ENCODE measurements at regions not wholly inside any gene's neighbourhood (a gene's known extent, or its start where the extent isn't known, plus 50 kb on each side); places are given as distances from the start of the nearest gene placed in this dataset.

GRCh38 chr9:30519166-30519565, 1865.3 kb upstream of the ACO1 start:
- Histone ChIP-seq H3F3A (ENCODE audit: insufficient read depth, low read length) (no peaks in the 10 kb centered on the region), H4K20me1 (ENCODE audit: insufficient read depth, low read length) (no peaks in the 10 kb centered on the region), H3K4me3 (ENCODE audit: low read length) (no peak overlapping the region), H3K9ac (ENCODE audit: low read length) (no peak overlapping the region), H2AFZ (ENCODE audit: low read length) (no peak overlapping the region), H3K9me3 (replicated peaks; ENCODE audit: insufficient read depth, low read length) (no peaks in the 10 kb centered on the region), H3K27me3 (replicated peaks; ENCODE audit: insufficient read depth, low read length) (no peaks in the 10 kb centered on the region), H3K36me3 (replicated peaks; ENCODE audit: insufficient read depth, low read length) (no peaks in the 10 kb centered on the region), H3K4me1 (ENCODE audit: low read length) (no peaks in the 10 kb centered on the region), H3K79me2 (ENCODE audit: low read length) (no peaks in the 10 kb centered on the region), H3K27ac (ENCODE audit: low read length) (no peak overlapping the region), H3K9me2 (replicated peaks; ENCODE audit: insufficient read depth, low read length) (no peaks in the 10 kb centered on the region), H3K4me2 (ENCODE audit: low read depth, low read length) (no peak overlapping the region)
- TF ChIP-seq EZH2phosphoT487 (IDR thresholded peaks at IDR 0.05; ENCODE audit: low read length) = no peak
- no peak for TF ChIP-seq CTCF (IDR thresholded peaks at IDR 0.05; ENCODE audit: low read length)
- TF ChIP-seq EZH2 (optimal IDR thresholded peaks at IDR 0.05; ENCODE audit: low read depth, low read length) = no peak
- DNase-seq = no peak

- TF ChIP-seq EZH2 (optimal IDR thresholded peaks at IDR 0.05; ENCODE audit: low read depth, low read length) = no peak
- no peak for TF ChIP-seq CTCF (IDR thresholded peaks at IDR 0.05; ENCODE audit: low read length)
- TF ChIP-seq EZH2phosphoT487 (IDR thresholded peaks at IDR 0.05; ENCODE audit: low read length) = no peak
- Histone ChIP-seq H4K20me1 (ENCODE audit: insufficient read depth, low read length) (no peaks in the 10 kb centered on the region), H3K4me2 (ENCODE audit: low read depth, low read length) (no peak overlapping the region), H3K79me2 (ENCODE audit: low read length) (no peaks in the 10 kb centered on the region), H3K4me1 (ENCODE audit: low read length) (no peaks in the 10 kb centered on the region), H3K9me3 (replicated peaks; ENCODE audit: insufficient read depth, low read length) (no peaks in the 10 kb centered on the region), H3K9me2 (replicated peaks; ENCODE audit: insufficient read depth, low read length) (no peaks in the 10 kb centered on the region), H3K36me3 (replicated peaks; ENCODE audit: insufficient read depth, low read length) (no peaks in the 10 kb centered on the region), H3K4me3 (ENCODE audit: low read length) (no peak overlapping the region), H3K27me3 (replicated peaks; ENCODE audit: insufficient read depth, low read length) (no peaks in the 10 kb centered on the region), H3K27ac (ENCODE audit: low read length) (no peak overlapping the region), H2AFZ (ENCODE audit: low read length) (no peak overlapping the region), H3K9ac (ENCODE audit: low read length) (no peak overlapping the region), H3F3A (ENCODE audit: insufficient read depth, low read length) (no peaks in the 10 kb centered on the region)
- no peak for DNase-seq
These were observed 1864.7 kb upstream of the ACO1 start for GRCh38 chr9:30519756-30520155.

- Histone ChIP-seq H3K9me2 (replicated peaks; ENCODE audit: insufficient read depth, low read length) (no peaks in the 10 kb centered on the region), H3K9ac (ENCODE audit: low read length) (no peak overlapping the region), H3K79me2 (ENCODE audit: low read length) (no peaks in the 10 kb centered on the region), H3K36me3 (replicated peaks; ENCODE audit: insufficient read depth, low read length) (no peaks in the 10 kb centered on the region), H2AFZ (ENCODE audit: low read length) (no peak overlapping the region), H3K4me2 (ENCODE audit: low read depth, low read length) (no peak overlapping the region), H3K4me1 (ENCODE audit: low read length) (no peaks in the 10 kb centered on the region), H3K9me3 (replicated peaks; ENCODE audit: insufficient read depth, low read length) (no peaks in the 10 kb centered on the region), H4K20me1 (ENCODE audit: insufficient read depth, low read length) (no peaks in the 10 kb centered on the region), H3K27me3 (replicated peaks; ENCODE audit: insufficient read depth, low read length) (no peaks in the 10 kb centered on the region), H3F3A (ENCODE audit: insufficient read depth, low read length) (no peaks in the 10 kb centered on the region), H3K27ac (ENCODE audit: low read length) (no peak overlapping the region), H3K4me3 (ENCODE audit: low read length) (no peak overlapping the region)
- TF ChIP-seq CTCF (IDR thresholded peaks at IDR 0.05; ENCODE audit: low read length) (no peak), EZH2phosphoT487 (IDR thresholded peaks at IDR 0.05; ENCODE audit: low read length) (no peak), EZH2 (optimal IDR thresholded peaks at IDR 0.05; ENCODE audit: low read depth, low read length) (no peak)
- DNase-seq = no peak
These were observed 1862.4 kb upstream of the ACO1 start for GRCh38 chr9:30522061-30522460.
